ENCODE measurements at regions not wholly inside any gene's neighbourhood (a gene's known extent, or its start where the extent isn't known, plus 50 kb on each side); places are given as distances from the start of the nearest gene placed in this dataset.

- Histone ChIP-seq H3K9me3 (ENCODE audit: control insufficient read depth, low read depth, low read length) (peaks cover 3% of the 10 kb centered on the region), H3K36me3 (ENCODE audit: control insufficient read depth, insufficient read depth, low read length) (no peaks in the 10 kb centered on the region), H3K27me3 (ENCODE audit: control insufficient read depth, insufficient read depth, low read length) (no peaks in the 10 kb centered on the region), H3K4me3 (ENCODE audit: low read length) (no peak overlapping the region), H3K4me1 (ENCODE audit: control insufficient read depth, insufficient read depth, low read length) (no peaks in the 10 kb centered on the region), H3K27ac (ENCODE audit: low read length) (no peak overlapping the region)
- no peak for DNase-seq
- WGBS (ENCODE audit: insufficient coverage, low lambda C conversion rate), result 100% methylated on average over 1 of the region's 1 CpG
Observed at GRCh38 chr4:181061787-181062186, 1181.4 kb upstream of the TENM3 start.

DNA sequence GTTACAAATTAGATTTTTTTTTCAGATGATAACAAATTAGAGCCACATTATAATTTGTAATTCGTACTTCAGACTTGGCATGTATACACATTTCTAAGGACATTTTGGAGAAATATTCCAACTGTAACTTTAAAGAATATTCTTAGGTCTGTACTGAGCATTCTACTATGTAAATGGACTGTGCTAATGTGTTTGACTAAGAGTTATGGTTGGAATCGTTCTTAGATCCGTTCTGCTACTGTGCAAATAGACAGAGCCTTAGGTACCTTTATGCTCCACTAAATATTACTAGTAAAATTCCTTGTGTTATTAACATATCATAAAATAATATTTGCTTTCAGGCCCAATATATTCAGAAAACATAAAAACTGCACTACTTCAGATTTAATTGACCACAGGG, 1180.0 kb upstream of the TENM3 start:
- 20% methylated on average over 1 of the region's 3 CpGs for WGBS (ENCODE audit: insufficient coverage, low lambda C conversion rate)
- H3K27ac ChIP-seq (ENCODE audit: low read length), result no peak overlapping the region
- DNase-seq, result no peak
- H3K4me1 ChIP-seq (ENCODE audit: control insufficient read depth, insufficient read depth, low read length), result no peaks in the 10 kb centered on the region
- H3K36me3 ChIP-seq (ENCODE audit: control insufficient read depth, insufficient read depth, low read length), result no peaks in the 10 kb centered on the region
- H3K9me3 ChIP-seq (ENCODE audit: control insufficient read depth, low read depth, low read length), result peaks cover 3% of the 10 kb centered on the region
- no peak overlapping the region for H3K4me3 ChIP-seq (ENCODE audit: low read length)
- H3K27me3 ChIP-seq (ENCODE audit: control insufficient read depth, insufficient read depth, low read length), result no peaks in the 10 kb centered on the region

DNA sequence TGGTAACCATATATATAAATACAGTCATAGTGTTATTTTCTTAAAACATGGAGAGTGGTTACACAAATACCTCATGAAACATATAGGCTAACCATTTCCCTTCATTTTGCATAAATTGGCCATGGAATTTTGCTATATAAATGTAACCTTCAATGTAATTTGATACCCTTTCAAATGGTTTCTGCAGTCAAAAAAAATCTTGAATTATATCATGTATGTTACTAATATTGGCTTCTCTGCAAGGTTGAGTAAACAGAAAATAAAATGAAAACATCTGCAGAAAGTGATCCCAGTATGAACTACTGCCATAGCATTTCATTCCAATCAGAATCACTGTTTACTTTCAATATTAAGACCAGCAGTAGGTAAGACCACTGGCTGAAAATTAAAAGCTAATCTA, 1165.9 kb upstream of the TENM3 start:
- no peak for DNase-seq
- no peaks in the 10 kb centered on the region for H3K27me3 ChIP-seq (ENCODE audit: control insufficient read depth, insufficient read depth, low read length)
- no peak overlapping the region for H3K27ac ChIP-seq (ENCODE audit: low read length)
- H3K9me3 ChIP-seq (ENCODE audit: control insufficient read depth, low read depth, low read length), result peaks cover 2% of the 10 kb centered on the region
- H3K4me3 ChIP-seq (ENCODE audit: low read length), result no peak overlapping the region
- H3K4me1 ChIP-seq (ENCODE audit: control insufficient read depth, insufficient read depth, low read length), result no peaks in the 10 kb centered on the region
- H3K36me3 ChIP-seq (ENCODE audit: control insufficient read depth, insufficient read depth, low read length), result no peaks in the 10 kb centered on the region

DNA sequence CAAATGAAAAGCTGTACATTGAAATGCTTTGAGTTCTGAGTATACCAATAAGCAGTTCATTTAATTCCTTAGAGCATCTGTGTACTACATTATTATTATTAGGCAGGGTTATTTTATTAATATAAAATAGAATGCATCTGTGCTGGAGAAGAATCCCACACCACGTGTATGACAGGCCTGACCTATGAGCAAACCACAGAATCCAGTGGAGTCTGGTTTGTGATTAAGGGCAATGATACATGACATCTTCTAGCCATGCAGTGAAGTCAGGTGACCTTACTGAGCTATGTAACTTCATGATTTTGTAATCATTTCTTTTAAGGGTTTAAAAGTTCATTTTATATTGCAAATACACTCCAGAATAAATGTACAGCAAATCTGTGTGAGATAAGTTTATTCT, 1165.0 kb upstream of the TENM3 start:
- Histone ChIP-seq H3K27ac (ENCODE audit: low read length) (no peak overlapping the region), H3K36me3 (ENCODE audit: control insufficient read depth, insufficient read depth, low read length) (no peaks in the 10 kb centered on the region), H3K9me3 (ENCODE audit: control insufficient read depth, low read depth, low read length) (peaks cover 2% of the 10 kb centered on the region), H3K4me1 (ENCODE audit: control insufficient read depth, insufficient read depth, low read length) (no peaks in the 10 kb centered on the region), H3K4me3 (ENCODE audit: low read length) (no peak overlapping the region), H3K27me3 (ENCODE audit: control insufficient read depth, insufficient read depth, low read length) (no peaks in the 10 kb centered on the region)
- DNase-seq, result no peak
- WGBS (ENCODE audit: insufficient coverage, low lambda C conversion rate), result no CpG with 5 or more reads among the region's 1 CpG

DNA sequence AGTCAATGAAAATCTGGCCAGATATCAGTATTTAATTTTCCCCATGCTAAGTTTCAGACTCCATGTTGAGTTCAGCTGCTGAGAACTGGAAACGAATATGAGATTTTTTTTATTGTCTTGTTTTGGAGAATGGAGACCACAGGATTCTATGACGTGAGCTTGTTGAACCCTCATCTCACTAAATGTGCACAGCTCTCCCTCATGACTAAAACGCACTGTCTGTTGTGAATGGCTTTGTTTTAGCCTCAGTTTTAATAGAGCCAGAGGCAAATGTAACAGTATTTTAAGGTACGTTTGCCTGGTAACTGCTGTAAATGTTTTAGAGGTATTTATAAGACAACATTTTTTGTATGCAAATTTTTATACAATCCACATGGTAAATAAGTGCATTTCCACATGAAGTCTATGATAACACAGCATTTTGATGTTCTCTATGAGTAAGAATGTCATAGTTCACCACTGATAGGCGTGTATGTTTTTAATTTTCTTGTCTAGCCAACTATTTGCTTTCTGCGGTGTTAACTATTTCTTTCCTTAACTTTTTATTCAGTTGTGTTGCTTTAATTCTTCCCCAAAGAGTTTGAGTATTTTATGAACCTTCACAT, 1159.3 kb upstream of the TENM3 start:
- Histone ChIP-seq H3K27me3 (ENCODE audit: control insufficient read depth, insufficient read depth, low read length) (no peaks in the 10 kb centered on the region), H3K4me3 (ENCODE audit: low read length) (no peak overlapping the region), H3K4me1 (ENCODE audit: control insufficient read depth, insufficient read depth, low read length) (no peaks in the 10 kb centered on the region), H3K9me3 (ENCODE audit: control insufficient read depth, low read depth, low read length) (no peaks in the 10 kb centered on the region), H3K36me3 (ENCODE audit: control insufficient read depth, insufficient read depth, low read length) (no peaks in the 10 kb centered on the region), H3K27ac (ENCODE audit: low read length) (no peak overlapping the region)
- 76% methylated on average over 3 of the region's 6 CpGs for WGBS (ENCODE audit: insufficient coverage, low lambda C conversion rate)
- no peak for DNase-seq

DNA sequence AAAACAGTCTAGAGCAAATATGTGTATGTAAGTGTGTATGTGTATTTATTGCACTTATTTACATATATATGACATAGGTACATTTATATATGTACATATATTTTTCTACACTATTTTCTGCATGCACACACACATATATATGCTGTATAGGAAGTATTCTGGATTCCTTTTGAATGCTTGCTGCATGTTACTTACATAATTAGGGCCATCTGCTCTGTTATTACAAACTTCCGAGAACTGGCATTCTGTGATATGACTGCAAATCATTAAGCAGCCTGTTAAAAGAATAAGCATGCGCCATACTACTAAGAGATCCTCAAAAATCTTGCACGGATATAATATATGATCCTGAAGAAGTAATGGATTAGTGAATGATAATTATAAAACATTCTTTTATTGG, 1157.6 kb upstream of the TENM3 start:
- no peaks in the 10 kb centered on the region for H3K27me3 ChIP-seq (ENCODE audit: control insufficient read depth, insufficient read depth, low read length)
- WGBS (ENCODE audit: insufficient coverage, low lambda C conversion rate), result 48% methylated on average over 2 of the region's 3 CpGs
- H3K4me1 ChIP-seq (ENCODE audit: control insufficient read depth, insufficient read depth, low read length), result no peaks in the 10 kb centered on the region

DNA sequence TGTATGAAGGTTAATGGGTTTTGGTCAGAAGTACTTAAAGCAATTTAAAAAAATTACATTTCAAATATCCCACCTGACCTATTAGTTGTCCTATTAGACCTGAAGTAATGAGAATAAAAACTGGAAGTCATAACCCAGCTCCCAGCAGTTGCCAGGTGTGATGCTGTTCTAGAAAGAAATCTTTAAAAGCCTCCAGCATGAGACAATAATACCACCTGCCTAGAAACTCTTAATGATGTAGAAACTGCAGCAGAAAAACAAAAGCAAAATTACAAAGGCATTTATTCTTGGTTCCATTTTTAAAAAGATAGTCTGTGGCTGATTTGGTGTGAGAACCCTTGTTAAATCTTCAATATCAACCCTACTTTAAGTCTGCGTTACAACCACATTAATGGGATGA, 1137.7 kb upstream of the TENM3 start:
- no peaks in the 10 kb centered on the region for H3K27me3 ChIP-seq (ENCODE audit: control insufficient read depth, insufficient read depth, low read length)
- 100% methylated on average over 1 of the region's 1 CpG for WGBS (ENCODE audit: insufficient coverage, low lambda C conversion rate)
- no peaks in the 10 kb centered on the region for H3K4me1 ChIP-seq (ENCODE audit: control insufficient read depth, insufficient read depth, low read length)
- no peaks in the 10 kb centered on the region for H3K36me3 ChIP-seq (ENCODE audit: control insufficient read depth, insufficient read depth, low read length)
- no peak overlapping the region for H3K27ac ChIP-seq (ENCODE audit: low read length)
- H3K4me3 ChIP-seq (ENCODE audit: low read length), result no peak overlapping the region
- DNase-seq, result no peak
- no peaks in the 10 kb centered on the region for H3K9me3 ChIP-seq (ENCODE audit: control insufficient read depth, low read depth, low read length)

More for the DNA sequence above, 1157.6 kb upstream of the TENM3 start:
- Histone ChIP-seq H3K36me3 (ENCODE audit: control insufficient read depth, insufficient read depth, low read length) (no peaks in the 10 kb centered on the region), H3K27ac (ENCODE audit: low read length) (no peak overlapping the region), H3K9me3 (ENCODE audit: control insufficient read depth, low read depth, low read length) (no peaks in the 10 kb centered on the region), H3K4me3 (ENCODE audit: low read length) (no peak overlapping the region)
- no peak for DNase-seq

GRCh38 chr4:181106398-181106797, 1136.8 kb upstream of the TENM3 start:
- Histone ChIP-seq H3K4me1 (ENCODE audit: control insufficient read depth, insufficient read depth, low read length) (no peaks in the 10 kb centered on the region), H3K27ac (ENCODE audit: low read length) (no peak overlapping the region), H3K27me3 (ENCODE audit: control insufficient read depth, insufficient read depth, low read length) (no peaks in the 10 kb centered on the region), H3K4me3 (ENCODE audit: low read length) (no peak overlapping the region), H3K9me3 (ENCODE audit: control insufficient read depth, low read depth, low read length) (no peaks in the 10 kb centered on the region), H3K36me3 (ENCODE audit: control insufficient read depth, insufficient read depth, low read length) (no peaks in the 10 kb centered on the region)
- DNase-seq, result no peak
- no CpG with 5 or more reads among the region's 2 CpGs for WGBS (ENCODE audit: insufficient coverage, low lambda C conversion rate)

DNA sequence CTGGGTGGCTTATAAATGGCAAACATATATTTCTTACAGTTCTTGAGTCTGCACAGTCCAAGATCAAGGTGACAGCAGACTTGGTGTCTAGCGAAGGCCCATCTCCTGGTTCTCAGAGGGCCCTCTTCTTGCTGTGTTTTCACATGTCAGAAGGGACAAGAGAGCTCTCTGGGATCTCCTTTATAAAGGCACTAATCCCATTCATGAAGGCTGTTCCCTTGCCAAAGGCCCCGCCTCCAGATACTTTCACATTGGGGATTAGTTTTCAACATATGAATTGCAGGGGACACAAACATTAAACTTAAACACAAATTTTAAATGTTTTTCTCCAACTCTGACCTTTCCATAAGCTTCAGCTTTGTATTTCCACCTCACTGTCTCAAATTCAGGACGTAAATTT, 1135.0 kb upstream of the TENM3 start:
- H3K27me3 ChIP-seq (ENCODE audit: control insufficient read depth, insufficient read depth, low read length), result no peaks in the 10 kb centered on the region
- no peaks in the 10 kb centered on the region for H3K4me1 ChIP-seq (ENCODE audit: control insufficient read depth, insufficient read depth, low read length)
- DNase-seq, result no peak
- H3K27ac ChIP-seq (ENCODE audit: low read length), result no peak overlapping the region
- no peaks in the 10 kb centered on the region for H3K36me3 ChIP-seq (ENCODE audit: control insufficient read depth, insufficient read depth, low read length)
- no peaks in the 10 kb centered on the region for H3K9me3 ChIP-seq (ENCODE audit: control insufficient read depth, low read depth, low read length)
- no peak overlapping the region for H3K4me3 ChIP-seq (ENCODE audit: low read length)
- WGBS (ENCODE audit: insufficient coverage, low lambda C conversion rate), result 79% methylated on average over 2 of the region's 3 CpGs

DNA sequence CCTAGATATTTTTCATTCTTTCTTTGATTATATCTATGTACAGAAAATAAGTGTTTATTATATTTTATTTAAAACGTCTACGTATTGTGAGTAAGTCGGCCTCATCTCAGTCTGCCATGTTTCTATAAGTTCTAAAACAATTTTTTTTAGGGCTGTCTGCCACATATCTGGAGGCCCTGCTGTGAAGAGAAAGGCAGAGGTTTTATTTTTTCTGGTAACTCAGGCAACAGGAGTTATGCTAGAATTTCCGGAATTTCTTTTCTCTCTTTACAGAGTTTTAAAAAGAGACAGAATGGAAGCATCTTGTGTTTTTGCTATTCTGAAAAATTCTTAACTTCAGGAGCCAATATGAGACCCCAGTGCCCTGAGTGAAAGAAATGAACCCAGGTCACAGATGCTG, 1124.0 kb upstream of the TENM3 start:
- Histone ChIP-seq H3K4me1 (ENCODE audit: control insufficient read depth, insufficient read depth, low read length) (no peaks in the 10 kb centered on the region), H3K27ac (ENCODE audit: low read length) (no peak overlapping the region), H3K9me3 (ENCODE audit: control insufficient read depth, low read depth, low read length) (no peaks in the 10 kb centered on the region), H3K4me3 (ENCODE audit: low read length) (no peak overlapping the region), H3K27me3 (ENCODE audit: control insufficient read depth, insufficient read depth, low read length) (no peaks in the 10 kb centered on the region), H3K36me3 (ENCODE audit: control insufficient read depth, insufficient read depth, low read length) (no peaks in the 10 kb centered on the region)
- 90% methylated on average over 2 of the region's 4 CpGs for WGBS (ENCODE audit: insufficient coverage, low lambda C conversion rate)
- no peak for DNase-seq

GRCh38 chr4:181121733-181122132, 1121.5 kb upstream of the TENM3 start:
- Histone ChIP-seq H3K36me3 (ENCODE audit: control insufficient read depth, insufficient read depth, low read length) (no peaks in the 10 kb centered on the region), H3K27ac (ENCODE audit: low read length) (no peak overlapping the region), H3K4me3 (ENCODE audit: low read length) (no peak overlapping the region), H3K9me3 (ENCODE audit: control insufficient read depth, low read depth, low read length) (no peaks in the 10 kb centered on the region), H3K27me3 (ENCODE audit: control insufficient read depth, insufficient read depth, low read length) (no peaks in the 10 kb centered on the region), H3K4me1 (ENCODE audit: control insufficient read depth, insufficient read depth, low read length) (no peaks in the 10 kb centered on the region)
- DNase-seq, result no peak
- WGBS (ENCODE audit: insufficient coverage, low lambda C conversion rate), result 97% methylated on average over 5 of the region's 7 CpGs
